HUES6 (cell line): ENCODE measurements at regions not wholly inside any gene's neighbourhood (a gene's known extent, or its start where the extent isn't known, plus 50 kb on each side); places are given as distances from the start of the nearest gene placed in this dataset.

Source experiments
- H3K27ac ChIP-seq: 2 replicates; pipeline ENCODE4 v1.7.0; 2013; ENCODE audit warnings: low read depth, mild to moderate bottlenecking, low read length, inconsistent platforms
- H3K27me3 ChIP-seq: 2 replicates; pipeline ENCODE4 v1.6.1; 2013; ENCODE audit warnings: low read length; ENCODE audit not compliant: control insufficient read depth, insufficient read depth
- H3K36me3 ChIP-seq: 2 replicates; pipeline ENCODE4 v1.6.1; 2013; ENCODE audit warnings: low read length; ENCODE audit not compliant: control insufficient read depth, insufficient read depth
- H3K4me1 ChIP-seq: 2 replicates; pipeline ENCODE4 v1.6.1; 2013; ENCODE audit warnings: low read length; ENCODE audit not compliant: control insufficient read depth, insufficient read depth
- H3K4me3 ChIP-seq: 2 replicates; pipeline ENCODE4 v1.5.1; 2013; ENCODE audit warnings: low read depth, low read length
- H3K9ac ChIP-seq: one replicate; pipeline ENCODE4 v1.6.1; 2013; ENCODE audit warnings: mild to moderate bottlenecking, low read length
- H3K9me3 ChIP-seq: 2 replicates; pipeline ENCODE4 v1.6.1; 2013; ENCODE audit warnings: low read depth, low read length; ENCODE audit not compliant: control insufficient read depth, insufficient read depth

- H3K4me1 ChIP-seq: peaks cover 4% of the 10 kb centered on the region; the same call in 1 of the 2 replicates
Measured at GRCh38 chr11:128391811-128392210, 195.5 kb downstream of the ETS1 start.

GRCh38 chr11:128390246-128390645 is 197.1 kb downstream of the ETS1 start:
- H3K27me3 ChIP-seq: no peaks in the 10 kb centered on the region
- peaks cover 4% of the 10 kb centered on the region; the same call in 1 of the 2 replicates for H3K4me1 ChIP-seq
- no peaks in the 10 kb centered on the region for H3K9me3 ChIP-seq
- no peak overlapping the region for H3K4me3 ChIP-seq
- no peak overlapping the region for H3K27ac ChIP-seq
- no peak overlapping the region for H3K9ac ChIP-seq
- H3K36me3 ChIP-seq: no peaks in the 10 kb centered on the region

More at GRCh38 chr11:128391811-128392210, 195.5 kb downstream of the ETS1 start:
- Histone ChIP-seq H3K27ac (no peak overlapping the region), H3K4me3 (no peak overlapping the region), H3K36me3 (no peaks in the 10 kb centered on the region), H3K9me3 (no peaks in the 10 kb centered on the region), H3K9ac (no peak overlapping the region), H3K27me3 (no peaks in the 10 kb centered on the region)

GRCh38 chr11:128389461-128389976 is 197.8 kb downstream of the ETS1 start:
- H3K9me3 ChIP-seq: no peaks in the 10 kb centered on the region
- H3K9ac ChIP-seq: no peak overlapping the region
- no peaks in the 10 kb centered on the region for H3K27me3 ChIP-seq
- no peak overlapping the region for H3K4me3 ChIP-seq
- no peaks in the 10 kb centered on the region for H3K36me3 ChIP-seq
- H3K4me1 ChIP-seq: peaks cover 4% of the 10 kb centered on the region; the same call in 1 of the 2 replicates
- H3K27ac ChIP-seq: no peak overlapping the region

GRCh38 chr11:128388206-128388815 is 199.0 kb downstream of the ETS1 start:
- H3K27ac ChIP-seq: no peak overlapping the region
- no peak overlapping the region for H3K9ac ChIP-seq
- no peaks in the 10 kb centered on the region for H3K36me3 ChIP-seq
- H3K4me3 ChIP-seq: no peak overlapping the region
- no peaks in the 10 kb centered on the region for H3K9me3 ChIP-seq
- H3K27me3 ChIP-seq: no peaks in the 10 kb centered on the region
- peaks cover 4% of the 10 kb centered on the region for H3K4me1 ChIP-seq

GRCh38 chr11:128379587-128380580 is 207.5 kb downstream of the ETS1 start:
- H3K9me3 ChIP-seq: no peaks in the 10 kb centered on the region; the same call in 1 of the 2 replicates
- no peaks in the 10 kb centered on the region for H3K36me3 ChIP-seq
- no peak overlapping the region for H3K4me3 ChIP-seq
- H3K4me1 ChIP-seq: no peaks in the 10 kb centered on the region; the same call in 1 of the 2 replicates
- H3K27me3 ChIP-seq: no peaks in the 10 kb centered on the region
- no peak overlapping the region for H3K9ac ChIP-seq
- no peak overlapping the region for H3K27ac ChIP-seq

- H3K9ac ChIP-seq: no peak overlapping the region
- H3K4me3 ChIP-seq: no peak overlapping the region
- H3K36me3 ChIP-seq: no peaks in the 10 kb centered on the region
- no peaks in the 10 kb centered on the region for H3K4me1 ChIP-seq
- H3K9me3 ChIP-seq: no peaks in the 10 kb centered on the region
- H3K27ac ChIP-seq: no peak overlapping the region
- H3K27me3 ChIP-seq: no peaks in the 10 kb centered on the region
Measured at GRCh38 chr11:128375961-128376360, 211.4 kb downstream of the ETS1 start.

- H3K36me3 ChIP-seq: no peaks in the 10 kb centered on the region
- no peak overlapping the region for H3K4me3 ChIP-seq
- no peaks in the 10 kb centered on the region for H3K4me1 ChIP-seq
- no peaks in the 10 kb centered on the region for H3K27me3 ChIP-seq
- no peak overlapping the region for H3K27ac ChIP-seq
- no peaks in the 10 kb centered on the region for H3K9me3 ChIP-seq
- H3K9ac ChIP-seq: no peak overlapping the region
Measured at GRCh38 chr11:128374026-128374425, 213.3 kb downstream of the ETS1 start.

- H3K9ac ChIP-seq: no peak overlapping the region
- H3K27ac ChIP-seq: no peak overlapping the region
- H3K27me3 ChIP-seq: no peaks in the 10 kb centered on the region
- H3K4me3 ChIP-seq: no peak overlapping the region
- no peaks in the 10 kb centered on the region for H3K36me3 ChIP-seq
- no peaks in the 10 kb centered on the region for H3K9me3 ChIP-seq
- H3K4me1 ChIP-seq: no peaks in the 10 kb centered on the region
Measured at GRCh38 chr11:128372977-128373376, 214.4 kb downstream of the ETS1 start.

GRCh38 chr11:128367573-128367972 is 219.8 kb downstream of the ETS1 start:
- no peaks in the 10 kb centered on the region for H3K9me3 ChIP-seq
- no peaks in the 10 kb centered on the region for H3K27me3 ChIP-seq

GRCh38 chr11:128365044-128365443 is 222.3 kb downstream of the ETS1 start:
- H3K36me3 ChIP-seq: no peaks in the 10 kb centered on the region
- no peaks in the 10 kb centered on the region for H3K27me3 ChIP-seq
- no peak overlapping the region for H3K27ac ChIP-seq
- no peak overlapping the region for H3K4me3 ChIP-seq
- H3K9me3 ChIP-seq: no peaks in the 10 kb centered on the region
- H3K4me1 ChIP-seq: no peaks in the 10 kb centered on the region
- no peak overlapping the region for H3K9ac ChIP-seq

More at GRCh38 chr11:128367573-128367972, 219.8 kb downstream of the ETS1 start:
- Histone ChIP-seq H3K9ac (no peak overlapping the region), H3K4me3 (no peak overlapping the region), H3K27ac (no peak overlapping the region), H3K36me3 (no peaks in the 10 kb centered on the region), H3K4me1 (no peaks in the 10 kb centered on the region)
